ENCODE measurements at regions not wholly inside any gene's neighbourhood (a gene's known extent, or its start where the extent isn't known, plus 50 kb on each side); places are given as distances from the start of the nearest gene placed in this dataset.
A peak's percentile ranks its signal among the peaks of the same experiment; 100 is the strongest.

- no peak for DNase-seq
Measured at GRCh38 chr14:100469632-100470522, 117.3 kb downstream of the BEGAIN start.

- no peak for DNase-seq
Measured at GRCh38 chr14:100470523-100470897, 116.7 kb downstream of the BEGAIN start.

DNA sequence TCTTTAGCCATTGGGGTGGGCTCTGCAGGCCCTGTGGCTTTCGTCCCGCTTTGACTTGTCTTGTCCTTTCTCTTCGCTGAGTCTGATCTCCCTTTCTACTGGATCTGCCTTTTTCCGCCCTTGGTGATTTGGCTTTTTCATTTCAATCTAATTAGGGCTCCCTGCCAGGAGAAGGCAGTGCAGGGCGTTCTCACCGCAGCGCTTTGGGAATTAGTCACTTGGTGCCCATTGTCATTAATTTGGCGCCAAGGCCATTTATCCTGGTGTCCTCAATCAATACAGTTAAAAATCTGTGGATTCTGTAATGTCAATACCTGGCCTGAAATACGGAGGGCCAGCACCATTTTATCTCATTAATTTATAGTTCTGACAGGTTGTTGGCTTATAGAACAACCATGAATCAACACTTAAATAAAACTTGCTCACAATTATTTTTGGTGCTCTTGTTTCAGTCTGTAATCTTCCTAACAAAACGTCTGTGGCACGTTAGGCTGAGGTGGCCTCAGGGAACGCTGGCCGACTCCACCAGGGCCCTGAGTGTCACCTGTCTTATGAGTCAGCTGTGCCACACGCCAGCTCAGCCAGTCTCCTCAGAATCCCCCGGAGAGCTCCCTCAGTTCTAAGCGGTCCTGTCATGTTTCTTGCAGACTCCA, 115.7 kb downstream of the BEGAIN start:
- no peak for DNase-seq

GRCh38 chr14:100472094-100472455, 115.1 kb downstream of the BEGAIN start:
- no peak for DNase-seq

- no peak for DNase-seq
Measured at GRCh38 chr14:100472491-100472890, 114.7 kb downstream of the BEGAIN start.

- DNase-seq = no peak
Measured at GRCh38 chr14:100473249-100473648, 114.0 kb downstream of the BEGAIN start.

DNA sequence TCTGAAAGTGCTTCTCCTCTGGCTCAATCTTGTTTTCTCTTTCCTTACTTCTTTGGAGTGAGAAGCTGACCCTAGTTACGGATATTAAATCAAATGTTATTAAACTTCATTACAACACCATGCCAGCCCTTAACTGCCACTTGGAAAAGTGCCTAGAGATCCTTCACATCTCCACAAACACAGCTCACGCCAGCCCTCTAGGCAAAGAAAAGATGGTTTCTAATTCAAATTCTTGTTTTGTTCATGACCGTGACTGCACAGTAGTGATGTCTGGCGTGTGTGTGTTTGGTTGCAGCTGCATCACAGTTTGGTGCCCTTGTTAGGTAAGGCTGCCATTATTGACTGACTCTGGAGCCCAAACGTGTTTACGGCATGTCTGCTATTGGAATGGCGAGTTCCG, 113.0 kb downstream of the BEGAIN start:
- DNase-seq = no peak

GRCh38 chr14:100475268-100475667, 111.9 kb downstream of the BEGAIN start:
- DNase-seq = no peak

DNA sequence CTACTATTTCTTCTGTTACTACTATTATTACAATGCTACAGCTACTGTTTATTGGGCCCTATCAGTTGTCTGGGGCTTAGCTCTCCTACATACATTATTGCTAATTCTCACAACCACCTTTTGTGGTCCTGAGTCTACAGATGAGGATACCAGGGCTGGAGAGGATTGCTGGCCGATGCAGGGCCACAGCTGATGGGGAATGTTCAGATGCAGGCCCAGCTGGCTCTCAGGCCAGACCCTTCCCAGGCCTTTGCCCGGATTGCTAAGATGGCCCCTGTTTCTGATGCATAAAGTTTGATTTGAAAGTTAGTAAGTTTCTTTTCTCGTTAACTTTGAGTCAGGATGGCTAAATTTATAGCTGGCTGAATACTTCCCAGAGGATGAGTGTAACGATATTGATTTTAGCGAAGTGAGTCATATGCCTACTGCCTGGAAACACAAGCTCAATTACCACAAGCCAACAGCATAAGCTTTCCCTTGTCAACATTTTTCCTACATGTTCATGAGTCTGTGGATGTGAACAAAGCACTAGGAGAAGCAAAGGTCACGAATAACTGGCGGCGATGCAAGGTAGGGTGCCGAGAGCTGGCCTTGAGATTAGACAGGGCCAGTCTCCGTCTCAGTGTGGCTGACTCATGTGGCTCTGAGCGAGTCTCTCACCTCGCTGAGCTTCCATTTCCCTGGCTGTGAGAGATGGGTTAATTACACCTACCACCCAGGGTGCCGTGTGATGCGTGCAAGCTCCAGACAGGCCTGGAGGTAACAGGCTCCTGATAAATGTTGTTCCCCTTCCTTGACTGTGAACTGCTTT, 111.0 kb downstream of the BEGAIN start:
- DNase-seq = peak; percentile 96

GRCh38 chr14:100484531-100485267, 102.5 kb downstream of the BEGAIN start:
- DNase-seq = no peak

- peak; percentile 80 for DNase-seq
Measured at GRCh38 chr14:100486025-100486828, 101.0 kb downstream of the BEGAIN start.

Data from fibroblast of skin of abdomen (primary cell).